H9 (cell line): ENCODE measurements at regions not wholly inside any gene's neighbourhood (a gene's known extent, or its start where the extent isn't known, plus 50 kb on each side); places are given as distances from the start of the nearest gene placed in this dataset.

Experiments used
- DNase-seq: peaks from one replicate; pipeline ENCODE4 v3.0.0-alpha.2; 2017
- H2AFZ ChIP-seq: one replicate; pipeline ENCODE4 v1.6.1; 2013; ENCODE audit warnings: mild to moderate bottlenecking, low read length, control low read depth, moderate library complexity
- H2AK5ac ChIP-seq: 2 replicates; pipeline ENCODE4 v1.6.1; 2013; ENCODE audit warnings: low read length, control low read depth, mixed read lengths; ENCODE audit not compliant: insufficient read length
- H2BK120ac ChIP-seq: one replicate; pipeline ENCODE4 v1.6.1; 2013; ENCODE audit warnings: low read depth, mild to moderate bottlenecking, low read length, control low read depth, inconsistent platforms; ENCODE audit not compliant: poor library complexity, severe bottlenecking
- H2BK12ac ChIP-seq: 2 replicates; pipeline ENCODE4 v1.6.1; 2013; ENCODE audit warnings: low read length, control low read depth, mixed read lengths, low read depth; ENCODE audit not compliant: insufficient read length
- H2BK15ac ChIP-seq: 2 replicates; pipeline ENCODE4 v1.6.1; 2013; ENCODE audit warnings: low read depth, low read length, control low read depth
- H2BK20ac ChIP-seq: one replicate; pipeline ENCODE4 v1.6.1; 2013; ENCODE audit warnings: low read depth, mild to moderate bottlenecking, low read length, control low read depth, inconsistent platforms; ENCODE audit not compliant: poor library complexity, severe bottlenecking
- H2BK5ac ChIP-seq: 2 replicates; pipeline ENCODE4 v1.6.1; 2013; ENCODE audit warnings: low read length, control low read depth, mixed read lengths; ENCODE audit not compliant: insufficient read length
- H3K14ac ChIP-seq: 2 replicates; pipeline ENCODE4 v1.6.1; 2013; ENCODE audit warnings: low read length, control low read depth; ENCODE audit not compliant: insufficient read depth
- H3K18ac ChIP-seq: 2 replicates; pipeline ENCODE4 v1.6.1; 2013; ENCODE audit warnings: low read depth, mild to moderate bottlenecking, mixed read lengths, low read length, control low read depth; ENCODE audit not compliant: insufficient read length
- H3K23ac ChIP-seq: 2 replicates; pipeline ENCODE4 v1.6.1; 2013; ENCODE audit warnings: low read length, control low read depth, mixed read lengths, low read depth; ENCODE audit not compliant: insufficient read length
- H3K23me2 ChIP-seq: 2 replicates; pipeline ENCODE4 v1.6.1; 2013; ENCODE audit warnings: low read depth, mild to moderate bottlenecking, mixed read lengths, low read length, control low read depth; ENCODE audit not compliant: insufficient read length, poor library complexity, severe bottlenecking
- H3K27ac ChIP-seq: 2 replicates; pipeline ENCODE4 v1.5.1; 2013; ENCODE audit warnings: low read length, control low read depth, mixed read lengths, low read depth; ENCODE audit not compliant: insufficient read length
- H3K27me3 ChIP-seq: 2 replicates; pipeline ENCODE4 v1.6.1; 2013; ENCODE audit warnings: low read length, control low read depth, inconsistent platforms; ENCODE audit not compliant: insufficient read depth
- H3K4ac ChIP-seq: 2 replicates; pipeline ENCODE4 v1.6.1; 2013; ENCODE audit warnings: low read depth, mild to moderate bottlenecking, control low read depth, inconsistent platforms, low read length, moderate library complexity
- H3K4me1 ChIP-seq: 2 replicates; pipeline ENCODE4 v1.6.1; 2013; ENCODE audit warnings: low read length, control low read depth, inconsistent platforms; ENCODE audit not compliant: insufficient read depth
- H3K4me2 ChIP-seq: 2 replicates; pipeline ENCODE4 v1.6.1; 2013; ENCODE audit warnings: low read length, control low read depth, mixed read lengths; ENCODE audit not compliant: insufficient read length, insufficient read depth
- H3K56ac ChIP-seq: 2 replicates; pipeline ENCODE4 v1.6.1; 2013; ENCODE audit warnings: low read depth, mild to moderate bottlenecking, mixed read lengths, low read length, control low read depth; ENCODE audit not compliant: insufficient read length
- H3K79me1 ChIP-seq: 2 replicates; pipeline ENCODE4 v1.6.1; 2013; ENCODE audit warnings: low read depth, mild to moderate bottlenecking, moderate library complexity, low read length, control low read depth, inconsistent platforms; ENCODE audit not compliant: insufficient read depth, poor library complexity, severe bottlenecking
- H3K79me2 ChIP-seq: 2 replicates; pipeline ENCODE4 v1.6.1; 2013; ENCODE audit warnings: low read length, control low read depth, inconsistent platforms; ENCODE audit not compliant: insufficient read depth
- H3K9ac ChIP-seq: 2 replicates; pipeline ENCODE4 v1.6.1; 2013; ENCODE audit warnings: low read length, control low read depth, mixed read lengths; ENCODE audit not compliant: insufficient read length; ENCODE audit errors: extremely low read depth
- H3K9me3 ChIP-seq: one replicate; pipeline ENCODE4 v1.6.1; 2013; ENCODE audit warnings: low read depth, low read length, inconsistent platforms; ENCODE audit not compliant: control insufficient read depth
- H3T11ph ChIP-seq: one replicate; pipeline ENCODE4 v1.6.1; 2013; ENCODE audit warnings: mild to moderate bottlenecking, low read length, control low read depth, inconsistent platforms
- H4K20me1 ChIP-seq: one replicate; pipeline ENCODE4 v1.6.1; 2013; ENCODE audit not compliant: control insufficient read depth, insufficient read length, insufficient read depth
- H4K5ac ChIP-seq: 2 replicates; pipeline ENCODE4 v1.6.1; 2013; ENCODE audit warnings: low read depth, mild to moderate bottlenecking, mixed read lengths, low read length, control low read depth; ENCODE audit not compliant: insufficient read length
- H4K8ac ChIP-seq: replicated peaks from 2 replicates; pipeline ENCODE4 v1.6.1; 2013; ENCODE audit warnings: low read length, control low read depth, mixed read lengths, low read depth; ENCODE audit not compliant: insufficient read length
- H4K91ac ChIP-seq: 2 replicates; pipeline ENCODE4 v1.6.1; 2013; ENCODE audit warnings: low read depth, mild to moderate bottlenecking, moderate library complexity, mixed read lengths, low read length, control low read depth; ENCODE audit not compliant: insufficient read length
- H3K27ac Mint-ChIP-seq, 3 experiments: 2 replicates in 2 of 3; 3 replicates in 1 of 3; pipeline ENCODE4 v1.8.0; 2020 to 2021; ENCODE audit warnings: mixed read lengths in 3 of 3, mild to moderate bottlenecking in 1 of 3, moderate library complexity in 1 of 3
- H3K27me3 Mint-ChIP-seq: 2 replicates; pipeline ENCODE4 v1.8.0; 2021; ENCODE audit warnings: low read depth, mild to moderate bottlenecking, moderate library complexity, mixed read lengths
- H3K36me3 Mint-ChIP-seq, 3 experiments: 2 replicates in 2 of 3; 3 replicates in 1 of 3; pipeline ENCODE4 v1.8.0; 2020 to 2021; ENCODE audit warnings: low read depth in 3 of 3, mixed read lengths in 3 of 3; ENCODE audit not compliant: insufficient read depth in 1 of 3
- H3K4me1 Mint-ChIP-seq, 2 experiments: 2 replicates each; pipeline ENCODE4 v1.8.0; 2020; ENCODE audit warnings: mixed read lengths in 2 of 2
- H3K4me3 Mint-ChIP-seq, 2 experiments: 2 replicates in 1 of 2; 3 replicates in 1 of 2; pipeline ENCODE4 v1.8.0; 2020 to 2021; ENCODE audit warnings: mild to moderate bottlenecking in 2 of 2, mixed read lengths in 2 of 2, moderate library complexity in 1 of 2
- H3K9me3 Mint-ChIP-seq, 2 experiments: 2 replicates in 1 of 2; 3 replicates in 1 of 2; pipeline ENCODE4 v1.8.0; 2020; ENCODE audit warnings: mild to moderate bottlenecking in 2 of 2, mixed read lengths in 2 of 2, moderate library complexity in 1 of 2
- WGBS: extraction: QIAGEN DNeasy Blood & Tissue Kit; methylation state at CpG from one replicate; pipeline ENCODE4 v1.1.7; 2013; ENCODE audit warnings: missing lambda C conversion rate, low lambda C conversion rate, mixed read lengths; ENCODE audit not compliant: insufficient read length; ENCODE audit errors: extremely low coverage; 5-methylcytosine and 5-hydroxymethylcytosine counted together
- TF ChIP-seq, protein P1 (sequence below): fragments of 200-600 bp; sonication (generic); conservative IDR thresholded peaks from 3 replicates; pipeline ENCODE4 v1.8.0; 2021; ENCODE audit warnings: antibody characterized with exemption, mild to moderate bottlenecking

DNA sequence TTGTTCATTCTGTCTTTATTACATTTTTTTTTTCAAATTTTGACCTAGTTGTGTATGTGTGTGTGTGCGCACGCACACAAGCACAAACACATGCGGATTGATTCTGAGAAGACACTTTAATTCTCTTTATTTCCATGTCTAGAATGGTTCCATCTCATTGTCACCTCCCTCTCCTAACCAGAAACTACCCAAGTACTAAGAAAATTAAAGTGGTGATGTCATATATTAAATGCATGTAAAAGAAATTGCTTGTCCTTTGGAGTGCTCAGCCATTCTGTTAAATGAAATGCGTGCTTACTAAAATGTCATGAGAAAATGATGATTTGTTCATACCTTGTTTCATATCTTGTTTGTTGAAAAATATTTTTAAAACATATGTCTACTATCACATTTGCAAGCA lies 1297.0 kb upstream of the TENM3 start:
- Histone ChIP-seq H3K23ac (no peak overlapping the region), H3K23me2 (no peaks in the 10 kb centered on the region), H3K4me2 (no peak overlapping the region), H3K18ac (no peak overlapping the region), H2BK15ac (no peak overlapping the region), H2BK5ac (no peak overlapping the region), H2BK20ac (no peak overlapping the region), H3K56ac (no peak overlapping the region), H4K5ac (no peak overlapping the region), H2BK12ac (no peak overlapping the region), H3K27ac (no peak overlapping the region), H4K8ac (no peak overlapping the region), H3K14ac (no peak overlapping the region), H3K9me3 (no peaks in the 10 kb centered on the region), H3K27me3 (no peaks in the 10 kb centered on the region), H2BK120ac (no peak overlapping the region), H3K4ac (no peak overlapping the region), H3T11ph (no peak overlapping the region), H4K91ac (no peak overlapping the region), H2AK5ac (no peak overlapping the region), H3K79me2 (no peaks in the 10 kb centered on the region), H4K20me1 (no peaks in the 10 kb centered on the region), H2AFZ (no peak overlapping the region), H3K9ac (no peak overlapping the region), H3K79me1 (no peaks in the 10 kb centered on the region), H3K4me1 (no peaks in the 10 kb centered on the region)
- Mint-ChIP-seq H3K4me3 (no peak overlapping the region), H3K27me3 (no peaks in the 10 kb centered on the region), H3K9me3 (peaks cover 0 to 6% of the 10 kb centered on the region in 2 experiments; a peak in 3 of 5 replicates), H3K27ac (no peak overlapping the region), H3K4me1 (no peaks in the 10 kb centered on the region), H3K36me3 (peaks cover 0 to 5% (median 4%) of the 10 kb centered on the region in 3 experiments; a peak in 2 of 7 replicates)
- TF ChIP-seq, protein P1, sequence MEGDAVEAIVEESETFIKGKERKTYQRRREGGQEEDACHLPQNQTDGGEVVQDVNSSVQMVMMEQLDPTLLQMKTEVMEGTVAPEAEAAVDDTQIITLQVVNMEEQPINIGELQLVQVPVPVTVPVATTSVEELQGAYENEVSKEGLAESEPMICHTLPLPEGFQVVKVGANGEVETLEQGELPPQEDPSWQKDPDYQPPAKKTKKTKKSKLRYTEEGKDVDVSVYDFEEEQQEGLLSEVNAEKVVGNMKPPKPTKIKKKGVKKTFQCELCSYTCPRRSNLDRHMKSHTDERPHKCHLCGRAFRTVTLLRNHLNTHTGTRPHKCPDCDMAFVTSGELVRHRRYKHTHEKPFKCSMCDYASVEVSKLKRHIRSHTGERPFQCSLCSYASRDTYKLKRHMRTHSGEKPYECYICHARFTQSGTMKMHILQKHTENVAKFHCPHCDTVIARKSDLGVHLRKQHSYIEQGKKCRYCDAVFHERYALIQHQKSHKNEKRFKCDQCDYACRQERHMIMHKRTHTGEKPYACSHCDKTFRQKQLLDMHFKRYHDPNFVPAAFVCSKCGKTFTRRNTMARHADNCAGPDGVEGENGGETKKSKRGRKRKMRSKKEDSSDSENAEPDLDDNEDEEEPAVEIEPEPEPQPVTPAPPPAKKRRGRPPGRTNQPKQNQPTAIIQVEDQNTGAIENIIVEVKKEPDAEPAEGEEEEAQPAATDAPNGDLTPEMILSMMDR, result no peak
- DNase-seq, result no peak
- WGBS, result no CpG with 5 or more reads among the region's 4 CpGs
